Muscle of back (tissue), 3 donors: ENCODE measurements at regions not wholly inside any gene's neighbourhood (a gene's known extent, or its start where the extent isn't known, plus 50 kb on each side); places are given as distances from the start of the nearest gene placed in this dataset.
A peak's percentile ranks its signal among the peaks of the same experiment; 100 is the strongest.

Experiments used
- DNase-seq, 3 donors: peaks; one replicate each; pipeline versions ENCODE4 v3.0.0 to v3.0.0-alpha.2; 2013

DNA sequence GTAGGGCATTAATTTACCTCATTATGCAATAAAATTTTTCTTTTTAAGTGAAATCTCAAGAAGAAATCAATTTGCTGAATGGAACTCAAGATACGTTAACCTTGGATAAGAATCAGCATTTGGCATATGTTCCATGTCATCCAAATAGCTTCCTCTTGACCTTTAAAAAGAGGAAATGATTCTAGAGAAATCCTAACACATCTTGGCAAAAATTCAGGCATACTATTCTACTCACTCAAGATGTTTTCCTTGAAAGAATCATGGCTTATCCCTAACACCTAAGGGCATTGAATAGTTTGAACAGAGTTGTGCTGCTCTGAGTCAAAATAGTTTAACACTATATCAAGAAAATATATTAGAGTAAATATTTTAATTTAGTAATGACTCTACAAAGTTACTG, 678.0 kb downstream of the EPHA4 start:
- DNase-seq = no peak

DNA sequence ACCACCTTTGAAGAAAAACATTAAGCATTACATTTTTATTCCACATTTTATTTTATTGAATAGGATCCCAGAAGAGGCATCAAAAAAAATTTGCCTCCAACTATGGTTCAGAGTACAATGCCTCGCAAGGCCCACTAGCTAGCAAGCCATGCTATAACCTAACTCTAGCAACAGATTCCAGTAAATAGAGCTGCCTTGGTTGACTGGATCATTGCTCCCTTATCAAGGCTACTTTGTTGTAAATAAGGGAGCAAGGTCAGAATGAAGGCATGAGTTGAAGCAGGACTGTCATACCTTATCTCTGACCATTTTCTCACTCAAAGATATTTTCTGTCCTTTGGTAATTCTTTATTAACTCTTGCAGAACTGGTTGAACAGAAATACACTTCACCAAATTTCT, 672.6 kb downstream of the EPHA4 start:
- DNase-seq = no peak

DNA sequence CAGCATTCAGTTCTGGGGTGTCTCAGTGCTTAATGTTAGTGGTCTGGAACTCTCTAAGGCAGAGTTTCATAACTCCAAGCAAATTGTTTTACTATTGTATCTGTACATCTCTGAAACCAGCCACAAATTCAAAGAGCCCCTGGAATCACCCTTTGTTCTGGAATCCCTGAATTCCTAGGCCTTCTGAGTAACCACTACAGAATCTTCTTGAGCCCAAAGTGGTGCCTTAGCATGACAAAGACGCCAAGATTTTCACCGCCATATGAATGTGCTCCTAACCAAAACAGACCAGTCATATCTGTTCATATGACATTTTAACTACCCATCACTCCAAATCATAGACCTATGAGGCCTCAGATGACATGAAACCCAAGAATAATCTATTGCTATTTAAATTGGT, 668.1 kb downstream of the EPHA4 start:
- no peak for DNase-seq

DNA sequence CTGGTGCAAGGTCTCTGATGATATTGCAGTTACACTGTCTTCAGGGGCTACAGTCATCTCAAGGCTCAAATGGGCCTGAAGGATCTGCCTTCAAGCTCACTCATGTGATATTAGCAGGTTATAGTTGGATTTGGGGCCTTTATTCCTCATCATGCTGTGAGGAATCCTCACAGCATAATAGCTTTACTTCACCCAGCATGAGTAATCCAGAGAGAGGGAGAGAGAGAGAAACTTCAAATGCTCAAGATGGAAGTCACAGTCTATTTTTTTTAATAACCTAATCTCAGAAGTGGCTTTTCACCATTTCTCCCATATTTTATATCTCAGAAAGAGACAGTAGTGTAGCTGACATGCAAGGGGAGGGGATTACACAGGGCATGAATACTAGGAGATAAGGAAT, 658.7 kb downstream of the EPHA4 start:
- DNase-seq = no peak

DNA sequence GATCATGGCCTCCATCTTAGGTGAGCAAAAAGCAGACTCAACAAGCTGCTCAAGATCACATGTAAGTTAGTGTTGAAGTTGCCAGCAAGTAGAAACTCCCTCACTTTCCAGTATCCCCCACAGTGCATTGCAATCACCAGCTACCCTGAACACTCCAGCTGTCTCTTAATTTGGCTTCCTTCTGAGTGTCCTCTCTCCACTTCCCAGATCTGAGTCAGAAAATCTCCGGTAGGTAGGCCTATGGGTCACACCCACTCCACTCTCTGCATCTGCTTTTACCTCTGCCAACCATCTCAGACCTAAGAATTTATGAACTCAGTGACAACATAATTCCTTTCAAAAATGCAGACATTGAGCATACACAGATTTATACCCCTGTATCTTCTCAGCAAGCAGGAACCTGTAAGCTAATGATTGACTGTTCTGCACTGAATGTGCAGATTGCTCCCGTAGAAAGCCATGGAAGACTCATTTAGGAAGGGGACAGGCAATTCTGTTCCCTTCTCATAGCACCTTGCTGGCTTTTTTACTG, 656.9 kb downstream of the EPHA4 start:
- no peak for DNase-seq

DNA sequence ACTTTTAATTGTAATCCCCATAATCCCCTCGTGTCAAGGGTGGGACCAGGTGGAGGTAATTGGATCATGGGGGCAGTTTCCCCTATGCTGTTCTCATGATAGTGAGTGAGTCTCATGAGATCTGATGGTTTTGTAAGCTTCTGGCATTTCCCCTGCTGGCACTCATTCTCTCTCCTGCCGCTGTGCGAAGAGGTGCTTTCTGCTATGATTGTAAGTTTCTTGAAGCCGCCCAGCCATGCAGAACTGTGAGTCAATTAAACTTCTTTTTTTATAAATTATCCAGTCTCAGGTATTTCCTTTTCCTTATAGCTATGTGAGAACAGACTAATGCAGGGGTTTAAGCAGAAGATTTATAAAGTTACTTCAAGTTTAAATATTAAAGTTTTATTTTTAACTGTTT, 655.2 kb downstream of the EPHA4 start:
- DNase-seq = no peak

DNA sequence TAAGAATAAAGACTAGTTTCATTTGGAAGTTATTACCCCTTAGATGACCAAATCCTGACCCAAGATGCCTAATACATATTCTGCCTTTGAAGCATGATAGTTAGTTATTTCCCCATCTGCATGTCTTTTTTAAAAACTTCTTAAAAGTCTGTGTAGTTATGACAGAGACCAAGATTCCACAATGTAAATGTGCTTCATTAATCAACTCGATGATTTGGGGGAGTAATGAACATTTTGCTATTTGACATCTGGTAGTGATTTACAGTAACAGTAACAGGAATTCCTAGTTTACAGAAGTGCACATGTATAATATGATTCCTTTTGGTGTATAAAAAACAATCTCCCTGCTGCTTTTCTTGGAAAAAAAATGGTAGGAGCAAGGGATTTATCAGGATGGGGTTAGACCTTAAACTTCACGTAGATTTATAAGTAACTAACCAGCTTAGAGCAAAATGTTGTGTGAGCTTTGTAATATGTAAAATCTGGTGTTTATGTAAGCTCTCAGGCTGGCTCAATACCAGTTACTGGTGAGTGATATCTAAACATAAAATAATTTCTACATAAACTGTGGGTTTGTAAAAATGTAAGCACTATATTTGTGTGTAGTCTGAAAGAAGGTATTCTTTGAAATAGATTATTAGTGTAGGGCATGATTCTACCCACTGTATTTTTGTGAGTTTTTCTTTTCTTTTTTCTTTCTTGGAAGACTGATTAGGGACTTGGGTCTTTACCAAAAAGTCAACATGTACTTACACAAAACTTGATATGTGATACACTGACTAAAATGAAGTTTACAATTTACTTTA, 641.6 kb downstream of the EPHA4 start:
- DNase-seq = peak in 2 of 3 donors; percentile 30 to 32

DNA sequence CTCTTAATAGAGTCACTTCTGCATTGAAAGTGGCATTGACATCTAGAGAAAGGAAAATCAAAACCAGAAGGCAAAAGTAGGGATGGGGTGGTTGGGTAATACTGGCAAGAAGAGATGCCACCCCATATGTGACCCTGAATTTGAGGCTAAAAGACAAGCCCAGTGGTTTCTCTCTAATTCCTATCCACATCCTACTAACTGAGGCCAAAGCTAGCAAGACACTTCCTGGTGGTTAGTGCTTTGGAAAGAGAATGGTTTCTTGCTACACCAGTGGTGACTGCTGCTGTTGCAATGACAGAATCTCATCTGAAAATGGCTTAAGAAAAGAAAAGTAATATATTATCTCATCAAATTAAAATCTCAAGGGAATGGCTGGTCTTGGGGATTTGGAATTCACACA, 640.6 kb downstream of the EPHA4 start:
- DNase-seq = no peak

DNA sequence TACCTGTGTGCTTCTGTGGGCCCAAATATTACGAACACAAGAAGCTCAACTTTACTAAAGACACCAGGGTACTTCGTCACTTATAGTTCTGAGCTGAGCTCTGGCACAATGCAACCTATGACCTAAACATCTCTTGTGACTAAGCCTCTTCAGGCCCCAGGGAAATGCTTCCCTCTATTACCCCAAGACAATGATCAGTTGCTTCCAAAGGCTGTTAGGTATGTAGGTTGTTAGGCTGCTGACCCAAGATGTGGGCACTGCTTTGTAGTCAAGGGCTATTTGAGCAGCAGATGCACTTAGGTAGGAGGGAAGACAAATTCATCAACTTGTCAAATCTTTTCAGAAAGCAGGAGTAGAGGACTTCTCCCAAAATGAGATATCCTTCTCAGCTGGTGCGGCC, 640.1 kb downstream of the EPHA4 start:
- no peak for DNase-seq

DNA sequence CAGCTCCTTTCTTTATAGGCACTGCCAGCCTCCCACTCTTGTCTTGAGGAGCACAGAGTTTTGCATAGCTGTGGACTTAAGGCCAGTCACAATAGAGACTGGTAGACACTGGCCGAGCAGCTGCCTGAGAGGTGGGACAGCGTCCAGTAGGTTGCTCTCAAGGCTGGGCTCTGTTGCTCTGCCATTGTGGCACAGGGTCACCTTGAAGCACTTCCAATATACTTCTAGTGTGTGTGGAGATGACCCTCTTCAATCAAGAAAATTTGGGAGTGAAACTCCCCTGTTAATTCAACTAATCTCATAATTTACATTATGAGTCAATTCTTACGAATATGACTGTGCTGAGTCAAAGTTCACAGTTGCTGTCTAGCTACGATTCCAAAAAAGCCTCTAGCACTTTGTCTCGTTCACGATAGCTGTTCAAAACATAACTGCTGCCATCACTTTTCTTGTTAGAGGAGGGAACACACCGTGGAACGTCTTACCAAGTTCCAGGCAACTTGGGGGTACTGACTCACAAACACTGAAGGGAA, 636.2 kb downstream of the EPHA4 start:
- no peak for DNase-seq

DNA sequence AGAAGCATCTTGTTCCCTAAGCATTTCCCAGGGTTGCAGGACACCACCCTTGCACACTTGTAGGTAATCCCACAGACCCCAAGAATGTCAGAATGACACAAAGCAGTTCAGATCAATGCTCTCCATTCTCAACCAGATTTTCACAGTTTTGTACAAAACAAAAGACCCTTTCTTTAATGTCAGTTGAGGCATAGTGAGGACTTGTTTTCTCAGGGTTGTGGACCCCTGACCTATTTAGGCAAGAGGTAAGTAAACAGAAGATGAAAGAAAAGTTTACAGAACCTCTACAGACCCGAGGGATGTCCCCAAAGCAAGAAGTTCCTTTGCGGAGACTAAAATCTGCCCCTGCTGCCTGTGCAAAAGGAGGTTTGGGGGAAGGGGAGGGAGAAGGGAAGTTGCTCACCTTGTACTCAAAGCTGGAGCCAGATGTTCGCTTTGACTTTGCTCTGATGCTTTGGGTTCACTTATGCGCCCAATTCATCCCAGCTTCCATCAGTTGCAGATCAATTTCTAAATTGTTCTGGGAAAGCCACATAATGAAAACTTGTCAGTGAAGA, 635.4 kb downstream of the EPHA4 start:
- DNase-seq = no peak

DNA sequence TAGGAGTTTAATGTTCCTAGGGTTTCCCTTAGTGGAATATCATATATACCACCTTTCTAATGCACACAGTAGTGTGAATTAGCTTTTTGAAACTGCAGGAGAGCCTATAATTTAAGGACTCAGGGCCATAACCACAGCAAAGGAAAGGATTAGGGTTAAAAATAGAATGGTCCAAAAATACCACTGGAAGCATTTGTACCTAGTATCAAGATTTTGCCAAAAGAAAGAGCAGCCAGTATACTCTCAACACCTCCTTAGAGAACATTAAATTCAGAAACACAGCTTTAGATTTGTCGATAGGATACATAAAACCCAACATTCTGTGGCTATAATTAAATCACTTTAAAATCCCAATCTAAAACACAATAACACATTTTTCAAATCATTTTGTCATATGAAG, 634.9 kb downstream of the EPHA4 start:
- DNase-seq = no peak

DNA sequence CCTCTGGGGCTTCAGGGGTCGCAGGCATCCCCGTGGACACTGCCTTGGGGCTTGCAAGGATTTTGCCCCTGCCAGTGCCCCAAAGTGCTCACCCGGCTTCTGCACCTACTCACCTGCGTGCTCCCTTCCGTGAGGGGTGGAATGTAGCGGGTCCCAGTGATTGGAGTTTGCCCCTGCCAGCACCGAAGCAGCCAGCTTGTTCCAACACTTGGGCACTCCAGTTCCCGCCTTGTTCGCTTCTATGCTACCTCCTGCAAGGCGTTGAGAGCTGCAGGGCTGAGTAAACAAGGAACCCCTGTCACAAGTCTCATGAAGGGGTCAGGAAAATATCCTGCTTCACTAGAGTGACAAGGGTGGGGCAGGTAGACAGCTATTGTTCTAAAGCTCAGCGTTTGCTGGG, 631.5 kb downstream of the EPHA4 start:
- DNase-seq = no peak

DNA sequence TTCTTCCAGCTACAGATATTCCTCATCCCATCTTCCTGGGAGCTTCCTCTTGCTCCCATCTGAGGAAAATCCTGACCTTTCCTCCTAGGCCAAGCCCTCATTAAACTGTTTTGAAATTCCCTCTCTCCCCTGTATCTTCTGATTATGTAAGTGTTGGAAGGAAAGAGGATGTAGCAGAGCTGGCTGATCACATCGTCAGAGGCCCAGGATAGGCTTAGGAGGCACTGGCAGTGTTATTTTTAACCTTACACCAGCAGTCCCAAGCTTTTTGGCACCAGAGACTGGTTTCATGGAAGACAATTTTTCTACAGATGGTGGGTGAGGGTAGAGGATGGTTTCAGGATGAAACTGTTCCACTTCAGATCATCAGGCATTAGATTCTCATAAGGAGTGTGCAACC, 630.4 kb downstream of the EPHA4 start:
- no peak for DNase-seq

DNA sequence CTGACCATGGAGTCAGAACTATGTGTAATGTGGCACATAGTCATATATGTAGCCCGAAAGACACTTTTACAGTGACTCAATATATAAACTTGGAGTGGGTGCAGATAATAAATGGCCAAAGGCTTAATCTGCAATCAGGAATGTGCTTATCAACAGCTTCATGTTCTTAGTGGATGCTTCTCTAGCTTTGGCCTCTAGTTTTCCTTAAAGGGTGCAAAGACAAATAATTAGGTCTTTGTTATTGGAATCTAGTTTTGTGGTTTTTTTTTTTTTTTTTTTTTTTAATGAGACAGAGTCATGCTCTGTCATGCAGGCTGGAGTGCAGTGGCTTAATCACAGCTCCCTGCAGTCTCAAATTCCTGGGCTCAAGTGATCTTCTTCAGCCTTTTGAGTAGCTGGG, 625.6 kb downstream of the EPHA4 start:
- DNase-seq = no peak

DNA sequence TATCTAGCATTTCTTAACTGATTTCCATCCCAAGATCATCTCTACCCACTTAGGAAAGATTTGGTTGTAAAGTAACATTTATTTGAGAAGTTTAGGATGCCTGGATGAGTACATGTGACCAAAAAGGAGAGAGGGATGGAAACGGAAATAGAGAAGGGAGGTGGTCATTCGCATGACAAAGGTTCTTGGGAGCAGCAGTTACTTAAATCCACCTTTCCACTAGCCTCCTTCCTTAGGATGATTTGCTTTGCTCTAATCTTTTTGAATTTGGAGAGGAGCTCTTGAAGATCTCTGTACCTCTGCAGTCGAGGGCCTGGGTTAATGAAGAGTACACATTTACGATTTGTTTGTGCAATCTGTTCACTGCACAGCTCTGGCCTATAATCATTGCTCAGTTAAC, 623.5 kb downstream of the EPHA4 start:
- DNase-seq = no peak

DNA sequence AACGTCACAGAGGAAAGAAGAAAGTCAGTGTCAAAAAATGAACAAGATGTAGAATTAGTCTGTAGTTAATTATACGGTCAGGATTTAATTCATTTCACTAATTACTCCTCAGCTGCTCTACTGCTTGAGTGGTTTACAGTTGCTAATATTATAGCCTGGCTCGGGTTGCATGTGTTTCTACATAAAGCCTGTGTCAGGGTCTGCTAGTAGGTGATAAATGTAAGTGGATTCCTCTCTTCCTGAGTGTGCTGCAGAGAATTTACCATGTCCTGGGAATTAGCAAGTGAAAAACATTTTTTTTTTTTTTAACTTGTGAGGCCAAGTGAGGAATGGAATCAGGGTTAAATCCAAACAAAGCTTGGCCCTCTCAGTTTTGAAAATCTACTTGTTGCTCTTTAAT, 622.6 kb downstream of the EPHA4 start:
- DNase-seq = no peak

DNA sequence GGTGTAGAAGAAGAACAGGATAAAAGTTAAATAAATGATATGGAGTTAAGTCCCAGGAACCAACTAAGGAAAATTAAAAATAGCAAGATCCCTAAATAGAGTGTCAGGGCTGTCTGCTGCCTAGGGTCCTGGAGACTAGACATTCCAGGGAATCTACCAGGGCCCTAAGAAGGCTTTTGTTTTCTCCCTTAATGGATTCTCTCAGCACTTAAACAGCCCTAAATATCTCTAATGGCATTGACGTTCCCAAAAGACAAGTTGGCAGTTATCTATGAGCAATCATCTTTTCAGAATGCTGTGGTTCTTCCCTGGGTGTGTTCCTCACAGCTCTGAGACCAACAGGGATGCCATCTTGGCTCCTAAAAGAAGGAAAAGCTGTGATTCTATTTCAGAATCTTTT, 616.3 kb downstream of the EPHA4 start:
- DNase-seq = no peak

DNA sequence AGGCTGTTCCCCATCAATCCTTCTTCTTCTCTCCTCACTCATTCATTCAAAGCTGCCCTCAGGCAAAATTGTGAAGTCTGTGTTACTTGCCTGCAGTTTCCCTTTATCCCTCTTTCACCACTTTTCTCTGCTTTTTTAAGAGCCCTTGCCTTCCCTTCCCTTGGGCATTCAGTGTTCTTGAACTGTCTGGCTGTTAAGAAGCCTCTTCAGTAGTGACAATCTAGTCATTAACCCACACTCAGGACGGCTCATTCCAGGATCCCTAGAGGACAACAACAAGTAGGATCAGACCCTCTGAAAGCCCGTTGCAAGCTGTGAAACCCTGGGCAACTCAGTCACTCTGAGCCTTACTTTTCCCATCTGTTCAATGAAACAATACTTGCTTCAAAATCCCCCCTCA, 615.7 kb downstream of the EPHA4 start:
- DNase-seq = no peak

DNA sequence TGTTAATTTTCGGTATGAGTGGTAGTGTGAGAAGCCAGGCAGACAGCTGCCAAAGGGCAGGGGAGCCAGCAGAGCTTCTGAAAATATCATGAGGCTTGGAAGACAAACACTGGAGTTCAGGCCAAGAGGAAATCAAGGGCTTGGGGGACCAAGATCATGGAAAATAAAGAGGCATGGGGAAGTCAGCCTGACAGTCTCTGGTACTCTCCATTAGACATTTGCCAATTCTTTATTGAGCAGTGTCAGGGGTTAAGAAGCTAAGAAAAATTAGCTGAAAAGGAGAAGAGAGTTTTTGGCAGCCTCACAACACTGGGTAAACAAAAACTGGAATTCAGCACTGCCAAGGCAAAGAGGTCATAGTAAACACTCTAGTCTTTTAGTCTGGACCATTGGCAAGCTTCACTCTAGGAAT, 612.7 kb downstream of the EPHA4 start:
- peak; percentile 38 to 78 (median 55) for DNase-seq

DNA sequence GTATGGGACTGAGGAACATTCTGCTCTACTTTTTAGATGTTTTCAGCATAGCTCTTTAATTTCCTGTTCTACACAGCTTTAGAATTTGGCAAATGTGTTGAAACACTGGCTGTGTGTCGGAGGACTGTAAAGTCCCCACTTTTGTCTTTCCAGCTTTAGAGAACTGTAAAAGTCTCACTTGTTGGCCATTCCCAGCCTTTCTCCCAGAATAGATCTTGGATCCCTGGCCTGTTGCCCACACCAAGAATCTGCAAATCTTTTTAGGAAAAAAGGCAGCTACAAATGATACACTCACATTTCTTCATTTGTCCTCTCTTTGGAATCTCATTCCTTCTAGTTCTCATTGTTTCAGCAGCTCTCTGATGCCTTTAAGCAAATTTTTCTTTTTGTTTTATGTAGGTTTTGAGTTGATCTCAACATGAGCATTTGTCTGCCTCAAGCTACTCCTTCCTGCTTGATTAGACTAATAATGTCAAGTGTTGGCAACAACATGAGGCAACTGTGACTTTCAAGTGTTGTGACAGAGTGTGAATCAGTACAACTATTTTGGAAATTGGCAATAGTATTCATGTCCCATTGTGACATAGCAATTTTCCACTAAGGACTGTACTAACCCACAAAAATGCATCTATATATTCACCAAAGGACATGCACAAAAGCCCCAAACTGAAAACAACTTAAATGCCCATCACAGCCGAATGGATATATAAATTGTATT, 610.8 kb downstream of the EPHA4 start:
- DNase-seq = peak in 1 of 3 donors; percentile 30

DNA sequence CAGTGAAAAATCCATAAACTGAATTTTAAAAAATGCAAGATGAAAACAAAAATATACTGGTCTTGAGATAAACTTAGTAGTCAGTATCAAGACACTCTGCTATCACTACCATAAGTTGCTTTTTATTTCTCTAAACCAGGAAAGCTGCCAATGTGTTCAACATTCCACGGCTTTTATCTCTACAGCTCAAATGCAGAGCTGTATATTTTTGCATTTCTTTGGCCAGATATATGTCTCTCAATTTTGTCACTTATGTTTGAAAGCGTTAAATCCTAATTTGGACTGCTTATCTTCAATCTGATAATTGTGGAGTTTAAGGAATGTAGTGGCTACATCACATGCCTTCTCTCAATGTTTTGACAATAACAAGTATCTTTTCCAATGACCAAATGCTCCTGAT, 609.5 kb downstream of the EPHA4 start:
- DNase-seq = peak in 1 of 3 donors; percentile 19

DNA sequence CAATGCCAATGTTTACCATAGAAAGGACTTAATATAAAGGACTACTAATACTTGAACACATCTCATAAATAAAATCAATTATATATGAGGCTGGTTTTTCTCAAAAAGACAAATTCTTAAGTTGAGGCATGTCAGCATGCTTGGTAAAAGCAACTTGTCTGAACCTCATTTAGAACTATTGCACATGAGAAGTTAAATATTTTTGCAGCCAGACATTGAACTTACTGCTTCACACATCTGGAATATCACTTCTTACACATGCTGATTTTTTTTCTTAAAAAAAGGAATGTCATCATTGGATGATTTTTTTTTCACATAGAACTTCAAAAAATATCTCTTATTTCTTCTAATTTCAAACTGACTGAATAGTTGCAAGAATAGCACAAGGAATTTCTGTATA, 609.0 kb downstream of the EPHA4 start:
- DNase-seq = no peak
